Astrocyte (in vitro differentiated cells and primary cell): ENCODE measurements at regions not wholly inside any gene's neighbourhood (a gene's known extent, or its start where the extent isn't known, plus 50 kb on each side); places are given as distances from the start of the nearest gene placed in this dataset.
"Not testable (repeated sequence)": the region's sequence is repeated elsewhere in the genome, so short reads cannot be mapped to it uniquely, and the experiment has no call there.

Experiments used
- DNase-seq: peaks from one replicate; pipeline ENCODE4 v3.0.0-alpha.2; 2010; ENCODE audit warnings: low read depth
- FAIRE-seq: peaks from 2 replicates; lab custom pipeline; 2011; peaks lifted over from hg19 to GRCh38; lab: Jason Lieb, UNC
- H2AFZ ChIP-seq: 2 replicates; pipeline ENCODE4 v1.6.0; 2012; ENCODE audit warnings: low read depth, low read length, inconsistent platforms
- H3K27ac ChIP-seq: 2 replicates; pipeline ENCODE4 v1.5.1; 2011; ENCODE audit warnings: low read depth, low read length, inconsistent platforms
- H3K27me3 ChIP-seq: 2 replicates; pipeline ENCODE4 v1.6.0; 2011; ENCODE audit warnings: low read length, inconsistent platforms; ENCODE audit not compliant: insufficient read depth
- H3K36me3 ChIP-seq: 2 replicates; pipeline ENCODE4 v1.5.1; 2011; ENCODE audit warnings: low read length, inconsistent platforms; ENCODE audit not compliant: insufficient read depth
- H3K4me1 ChIP-seq: 2 replicates; pipeline ENCODE4 v1.5.1; 2011; ENCODE audit warnings: low read length, inconsistent platforms; ENCODE audit not compliant: insufficient read depth
- H3K4me2 ChIP-seq: 2 replicates; pipeline ENCODE4 v1.6.0; 2012; ENCODE audit warnings: low read length, inconsistent platforms
- H3K4me3 ChIP-seq: 2 replicates; pipeline ENCODE4 v1.5.1; 2011; ENCODE audit warnings: low read depth, mild to moderate bottlenecking, low read length, inconsistent platforms; ENCODE audit not compliant: insufficient read depth
- H3K79me2 ChIP-seq: 2 replicates; pipeline ENCODE4 v1.6.0; 2012; ENCODE audit warnings: mild to moderate bottlenecking, low read length, inconsistent platforms; ENCODE audit not compliant: insufficient read depth
- H3K9ac ChIP-seq: 2 replicates; pipeline ENCODE4 v1.6.0; 2012; ENCODE audit warnings: mild to moderate bottlenecking, low read length, inconsistent platforms
- H3K9me3 ChIP-seq: 2 replicates; pipeline ENCODE4 v1.5.1; 2012; ENCODE audit warnings: low read depth, mild to moderate bottlenecking, low read length, inconsistent platforms; ENCODE audit not compliant: insufficient read depth
- H4K20me1 ChIP-seq: 2 replicates; pipeline ENCODE4 v1.6.0; 2012; ENCODE audit warnings: low read length, inconsistent platforms; ENCODE audit not compliant: insufficient read depth
- H3K27ac Mint-ChIP-seq: one replicate; pipeline ENCODE4 v1.8.0; 2021; ENCODE audit warnings: mild to moderate bottlenecking, mixed read lengths; ENCODE audit not compliant: unreplicated experiment
- H3K27me3 Mint-ChIP-seq: one replicate; pipeline ENCODE4 v1.8.0; 2021; ENCODE audit warnings: low read depth, mixed read lengths; ENCODE audit not compliant: unreplicated experiment
- H3K36me3 Mint-ChIP-seq: one replicate; pipeline ENCODE4 v1.8.0; 2021; ENCODE audit warnings: low read depth, mixed read lengths; ENCODE audit not compliant: unreplicated experiment
- H3K4me1 Mint-ChIP-seq: one replicate; pipeline ENCODE4 v1.8.0; 2021; ENCODE audit warnings: low read depth, mixed read lengths; ENCODE audit not compliant: unreplicated experiment
- H3K4me3 Mint-ChIP-seq: one replicate; pipeline ENCODE4 v1.8.0; 2021; ENCODE audit warnings: mild to moderate bottlenecking, moderate library complexity, mixed read lengths; ENCODE audit not compliant: unreplicated experiment
- H3K9me3 Mint-ChIP-seq: one replicate; pipeline ENCODE4 v1.8.0; 2021; ENCODE audit warnings: mild to moderate bottlenecking, mixed read lengths; ENCODE audit not compliant: unreplicated experiment
- EZH2 ChIP-seq: IDR thresholded peaks from 2 replicates; pipeline ENCODE4 v1.6.1; 2012; ENCODE audit warnings: mild to moderate bottlenecking, low read length, inconsistent platforms; ENCODE audit not compliant: insufficient read depth
- TF ChIP-seq, protein P1 (sequence below): IDR thresholded peaks from 2 replicates; pipeline ENCODE4 v1.5.1; 2011; ENCODE audit warnings: low read depth, mild to moderate bottlenecking, inconsistent platforms, low read length, moderate library complexity; ENCODE audit not compliant: insufficient read depth

DNA sequence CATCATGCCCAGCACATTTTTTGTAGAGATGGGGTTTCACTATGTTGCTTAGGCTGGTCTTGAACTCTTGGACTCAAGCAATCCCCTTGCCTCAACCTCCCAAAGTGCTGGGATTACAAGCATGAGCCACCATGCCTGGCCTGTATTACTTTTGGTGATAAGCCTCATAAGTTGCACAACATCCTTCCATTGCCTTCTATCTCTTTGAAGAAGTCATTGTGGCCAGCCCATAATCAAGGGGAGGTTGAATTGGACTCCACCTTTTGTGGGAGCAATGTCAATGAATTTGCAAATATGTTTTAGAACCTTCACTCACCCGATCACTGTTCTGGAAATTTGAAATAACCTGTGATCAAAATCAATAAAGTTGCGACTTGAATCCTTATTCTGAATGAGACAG lies 104.3 kb upstream of the CLINT1 start:
- Mint-ChIP-seq H3K27me3 (peaks cover 5% of the 10 kb centered on the region), H3K36me3 (peaks cover 2% of the 10 kb centered on the region), H3K9me3 (no peaks in the 10 kb centered on the region), H3K4me1 (no peaks in the 10 kb centered on the region), H3K27ac (no peak overlapping the region), H3K4me3 (no peak overlapping the region)
- Histone ChIP-seq H2AFZ (no peak overlapping the region), H3K4me1 (no peaks in the 10 kb centered on the region), H3K27me3 (peaks cover 2% of the 10 kb centered on the region), H3K4me2 (no peak overlapping the region), H4K20me1 (no peaks in the 10 kb centered on the region), H3K4me3 (no peak overlapping the region), H3K79me2 (no peaks in the 10 kb centered on the region), H3K27ac (no peak overlapping the region), H3K9me3 (no peaks in the 10 kb centered on the region), H3K36me3 (no peaks in the 10 kb centered on the region), H3K9ac (no peak overlapping the region)
- no peak for FAIRE-seq
- TF ChIP-seq, protein P1, sequence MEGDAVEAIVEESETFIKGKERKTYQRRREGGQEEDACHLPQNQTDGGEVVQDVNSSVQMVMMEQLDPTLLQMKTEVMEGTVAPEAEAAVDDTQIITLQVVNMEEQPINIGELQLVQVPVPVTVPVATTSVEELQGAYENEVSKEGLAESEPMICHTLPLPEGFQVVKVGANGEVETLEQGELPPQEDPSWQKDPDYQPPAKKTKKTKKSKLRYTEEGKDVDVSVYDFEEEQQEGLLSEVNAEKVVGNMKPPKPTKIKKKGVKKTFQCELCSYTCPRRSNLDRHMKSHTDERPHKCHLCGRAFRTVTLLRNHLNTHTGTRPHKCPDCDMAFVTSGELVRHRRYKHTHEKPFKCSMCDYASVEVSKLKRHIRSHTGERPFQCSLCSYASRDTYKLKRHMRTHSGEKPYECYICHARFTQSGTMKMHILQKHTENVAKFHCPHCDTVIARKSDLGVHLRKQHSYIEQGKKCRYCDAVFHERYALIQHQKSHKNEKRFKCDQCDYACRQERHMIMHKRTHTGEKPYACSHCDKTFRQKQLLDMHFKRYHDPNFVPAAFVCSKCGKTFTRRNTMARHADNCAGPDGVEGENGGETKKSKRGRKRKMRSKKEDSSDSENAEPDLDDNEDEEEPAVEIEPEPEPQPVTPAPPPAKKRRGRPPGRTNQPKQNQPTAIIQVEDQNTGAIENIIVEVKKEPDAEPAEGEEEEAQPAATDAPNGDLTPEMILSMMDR, result no peak
- TF ChIP-seq EZH2, result no peak
- no peak for DNase-seq

DNA sequence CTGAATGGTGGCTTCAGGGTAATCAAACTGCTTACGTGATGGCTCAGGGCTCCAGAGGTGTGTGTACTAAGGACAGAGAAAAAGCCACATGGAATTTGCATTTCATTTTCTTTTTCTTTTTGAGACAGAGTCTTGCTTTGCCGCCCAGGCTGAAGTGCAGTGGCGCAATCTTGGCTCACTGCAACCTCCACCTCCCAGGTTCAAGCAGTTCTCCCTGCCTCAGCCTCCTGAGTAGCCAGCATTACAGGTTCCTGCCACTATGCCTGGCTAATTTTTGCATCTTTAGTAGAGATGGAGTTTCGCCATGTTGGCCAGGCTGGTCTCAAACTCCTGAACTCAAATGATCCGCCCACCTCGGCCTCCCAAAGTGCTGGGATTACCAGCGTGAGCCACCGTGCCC lies 103.7 kb upstream of the CLINT1 start:
- not testable (repeated sequence) for H3K27ac ChIP-seq, H3K4me1 ChIP-seq, H3K9ac ChIP-seq, H3K27me3 Mint-ChIP-seq, H3K36me3 ChIP-seq, H2AFZ ChIP-seq, FAIRE-seq, H4K20me1 ChIP-seq, H3K4me3 Mint-ChIP-seq, DNase-seq, H3K36me3 Mint-ChIP-seq, H3K27ac Mint-ChIP-seq, H3K4me1 Mint-ChIP-seq, H3K9me3 ChIP-seq, H3K4me3 ChIP-seq, H3K79me2 ChIP-seq, H3K4me2 ChIP-seq, H3K27me3 ChIP-seq, H3K9me3 Mint-ChIP-seq

DNA sequence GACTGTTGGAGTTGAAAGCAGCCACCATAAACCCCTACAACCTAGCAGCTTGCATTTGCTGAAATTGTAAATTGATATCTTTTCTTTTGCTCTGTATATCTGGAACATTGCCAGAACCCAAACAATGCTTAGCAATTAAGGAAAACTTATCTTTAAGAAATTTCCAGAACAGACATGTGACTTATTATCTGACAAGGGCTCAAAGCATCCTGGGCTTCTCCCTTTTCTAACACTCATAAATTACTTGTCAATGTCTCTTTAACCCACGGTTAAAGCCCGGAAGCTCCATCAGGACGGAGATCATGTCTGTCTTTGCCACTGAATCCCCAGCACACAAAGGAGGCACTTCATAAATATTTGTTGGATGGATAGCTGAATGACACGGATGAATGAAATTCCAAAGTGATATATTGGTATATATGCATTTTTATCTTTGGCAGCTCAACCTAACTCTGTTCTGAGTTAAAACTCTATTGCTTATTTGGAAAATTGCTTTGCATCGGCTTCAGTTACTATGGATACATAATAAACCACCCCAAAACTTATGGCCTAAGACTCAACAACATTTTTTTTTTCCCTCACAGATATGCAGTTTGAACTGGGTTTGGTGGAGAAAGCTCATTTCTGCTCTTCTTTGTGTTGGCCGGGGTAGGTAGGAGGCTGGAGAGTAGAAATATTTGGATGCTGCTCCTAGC lies 103.1 kb upstream of the CLINT1 start:
- Histone ChIP-seq H3K9me3 (no peaks in the 10 kb centered on the region), H3K4me3 (no peak overlapping the region), H3K9ac (no peak overlapping the region), H3K79me2 (no peaks in the 10 kb centered on the region), H2AFZ (no peak overlapping the region), H3K36me3 (no peaks in the 10 kb centered on the region), H3K4me1 (no peaks in the 10 kb centered on the region), H3K27me3 (peaks cover 2% of the 10 kb centered on the region), H3K4me2 (no peak overlapping the region), H3K27ac (no peak overlapping the region), H4K20me1 (no peaks in the 10 kb centered on the region)
- no peak for DNase-seq
- H3K27me3 Mint-ChIP-seq, result peaks cover 5% of the 10 kb centered on the region
- no peak for FAIRE-seq
- TF ChIP-seq, protein P1, result no peak
- TF ChIP-seq EZH2, result no peak
- peaks cover 2% of the 10 kb centered on the region for H3K36me3 Mint-ChIP-seq
- H3K27ac Mint-ChIP-seq, result no peak overlapping the region
- no peak overlapping the region for H3K4me3 Mint-ChIP-seq
- no peaks in the 10 kb centered on the region for H3K9me3 Mint-ChIP-seq
- H3K4me1 Mint-ChIP-seq, result no peaks in the 10 kb centered on the region
